NCI-H2171 treated with DMSO at 0.1 percent for 48 hours (cell line): ENCODE measurements at regions not wholly inside any gene's neighbourhood (a gene's known extent, or its start where the extent isn't known, plus 50 kb on each side); places are given as distances from the start of the nearest gene placed in this dataset.
A peak's percentile ranks its signal among the peaks of the same experiment; 100 is the strongest.

Source experiments
- DNase-seq: peaks from one replicate; lab custom pipeline; 2025; lab: John Stamatoyannopoulos, UW

DNA sequence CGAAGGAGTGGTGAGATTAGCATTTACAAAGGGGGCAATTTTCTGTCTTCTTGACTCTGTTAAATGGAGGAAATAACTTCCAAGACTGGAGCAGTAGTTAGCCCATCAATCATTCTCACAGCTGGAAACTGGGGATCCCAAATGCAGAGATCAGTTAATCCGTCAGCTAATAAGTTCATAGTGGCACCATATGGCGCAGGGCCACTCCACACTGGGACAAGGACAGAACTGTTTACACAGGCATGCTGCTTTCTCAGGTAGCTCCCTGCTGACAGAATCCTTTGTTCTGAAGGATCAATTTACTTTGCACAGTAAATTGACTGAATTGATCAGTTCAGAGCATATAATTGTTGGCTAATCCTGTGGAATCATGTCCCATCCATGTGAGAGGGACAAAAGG, 395.7 kb downstream of the TMEM161B start:
- DNase-seq = peak; percentile 76

DNA sequence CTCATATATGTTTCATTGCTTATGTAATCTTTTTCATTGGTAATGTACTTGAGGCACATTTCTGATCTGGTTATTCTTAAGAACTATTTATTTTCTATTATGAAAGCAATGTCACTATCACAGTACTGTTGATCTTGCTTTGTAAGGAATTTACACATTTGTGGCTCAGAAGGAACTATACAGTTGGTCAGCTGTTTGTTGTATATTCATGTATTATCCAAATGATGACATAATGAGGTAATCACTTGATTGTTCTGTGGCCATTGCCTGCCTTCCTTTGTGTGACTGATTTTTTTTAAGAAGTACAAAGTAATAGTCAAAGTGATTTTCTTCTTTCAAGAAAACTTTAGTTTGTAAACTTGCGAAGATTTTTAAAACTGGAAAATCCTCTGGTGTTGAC, 399.9 kb downstream of the TMEM161B start:
- no peak for DNase-seq

DNA sequence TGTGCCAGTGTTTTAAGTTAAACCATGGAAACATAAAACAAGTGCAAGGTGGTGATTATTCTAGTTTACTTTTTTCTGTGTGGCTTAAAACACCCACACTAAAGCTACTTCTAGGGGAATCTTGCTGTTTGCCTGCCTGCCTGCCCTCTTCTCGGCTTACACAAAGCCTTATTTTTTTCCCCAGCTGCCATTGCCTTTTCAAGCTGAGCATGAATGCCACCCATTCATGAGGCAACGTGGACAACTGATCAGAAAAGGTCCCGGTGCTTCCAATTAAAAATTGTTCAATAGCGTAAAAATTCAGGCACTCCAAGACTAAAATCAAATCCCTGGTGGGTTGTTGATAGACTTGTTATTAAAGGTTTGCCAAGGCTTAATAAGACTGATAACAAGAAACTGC, 401.4 kb downstream of the TMEM161B start:
- DNase-seq = no peak

DNA sequence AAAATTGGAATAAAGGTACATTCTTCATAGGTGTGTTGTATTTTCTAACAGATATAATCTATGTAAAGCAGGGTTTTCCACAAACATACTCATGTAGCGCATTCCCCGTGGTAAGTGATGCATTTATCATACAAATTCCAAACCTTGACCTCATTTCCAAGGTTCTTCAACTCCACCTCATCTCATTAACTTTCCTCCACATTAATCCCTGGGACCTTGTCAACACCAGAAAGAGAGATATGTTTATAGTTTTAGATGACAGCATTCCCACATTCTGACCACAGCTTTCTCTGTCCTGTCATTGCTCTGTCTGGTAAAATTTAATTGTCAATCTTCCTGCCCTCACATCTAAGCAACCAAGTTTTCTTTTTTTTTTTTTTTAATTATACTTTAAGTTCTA, 415.1 kb downstream of the TMEM161B start:
- DNase-seq = no peak

DNA sequence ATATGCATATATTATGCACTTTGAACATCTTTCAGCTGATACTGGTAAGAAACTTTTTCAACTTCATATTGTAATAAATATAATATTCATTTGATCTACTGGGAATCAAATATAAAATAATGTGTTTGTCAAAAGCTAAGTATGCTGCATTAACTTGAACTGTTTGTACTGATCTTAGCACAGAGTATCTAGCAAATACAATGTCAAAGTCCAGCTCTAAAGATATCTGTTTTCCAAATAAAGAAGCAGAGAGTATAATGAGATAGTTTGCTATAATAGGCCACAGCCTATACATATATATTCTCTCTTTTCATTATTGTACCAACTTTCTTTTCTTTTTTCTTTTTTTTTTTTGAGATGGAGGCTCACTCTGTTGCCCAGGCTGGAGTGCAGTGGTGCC, 417.0 kb downstream of the TMEM161B start:
- no peak for DNase-seq

DNA sequence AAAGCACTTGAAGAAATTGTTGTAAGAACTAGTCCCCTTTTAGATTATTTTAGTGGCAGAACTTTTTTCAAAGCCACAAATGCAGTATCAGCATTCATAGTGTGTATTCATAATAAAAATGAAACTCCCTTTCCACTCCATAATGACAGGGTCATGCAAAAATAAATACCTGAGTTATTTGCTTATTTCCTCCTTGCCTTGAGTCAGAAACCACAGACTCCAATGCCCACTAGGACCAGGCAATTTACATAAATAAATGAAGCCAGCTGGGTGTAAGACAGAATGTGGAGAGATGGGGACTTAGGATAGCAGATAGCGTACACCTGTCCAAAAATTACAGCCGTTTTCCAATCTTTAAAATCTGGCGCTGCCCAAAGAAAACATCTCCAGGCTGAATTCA, 417.8 kb downstream of the TMEM161B start:
- DNase-seq = no peak

DNA sequence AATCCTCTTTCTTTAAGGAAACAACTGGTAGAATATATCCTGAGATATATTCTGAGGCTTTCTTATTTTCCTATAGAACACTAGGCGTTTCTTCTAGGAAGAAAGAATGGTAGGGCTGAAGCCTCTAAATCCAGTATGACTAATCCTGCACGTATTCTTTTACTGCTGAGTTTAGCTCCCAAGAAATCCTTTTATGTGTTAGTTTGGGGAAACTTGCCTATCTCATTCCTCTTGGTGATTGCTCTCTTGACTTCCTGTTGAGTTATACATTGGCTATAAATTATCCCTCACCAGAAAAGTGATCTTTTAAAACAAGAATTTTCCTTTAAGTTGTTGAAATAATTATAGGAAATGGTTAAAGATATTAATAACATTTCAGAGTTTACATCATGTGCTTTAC, 422.9 kb downstream of the TMEM161B start:
- no peak for DNase-seq

DNA sequence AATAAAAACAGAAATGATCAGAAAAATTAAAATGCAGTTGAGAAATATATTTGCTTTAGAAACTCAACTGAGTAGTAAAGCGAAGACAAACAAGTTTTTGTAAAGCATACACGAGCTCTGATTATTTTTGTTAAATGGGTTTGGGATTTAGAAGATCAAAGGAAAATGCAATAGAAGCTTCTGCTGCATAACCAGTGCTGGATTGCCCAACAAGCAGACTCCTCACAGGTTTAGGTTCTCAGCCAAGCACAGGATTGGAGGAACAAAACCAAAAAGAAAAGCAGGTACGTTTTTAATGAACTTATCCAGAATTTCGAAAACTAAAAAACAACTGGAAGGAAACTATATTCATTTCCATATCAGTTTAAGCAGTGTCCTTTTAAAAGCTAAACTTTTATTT, 423.8 kb downstream of the TMEM161B start:
- no peak for DNase-seq

DNA sequence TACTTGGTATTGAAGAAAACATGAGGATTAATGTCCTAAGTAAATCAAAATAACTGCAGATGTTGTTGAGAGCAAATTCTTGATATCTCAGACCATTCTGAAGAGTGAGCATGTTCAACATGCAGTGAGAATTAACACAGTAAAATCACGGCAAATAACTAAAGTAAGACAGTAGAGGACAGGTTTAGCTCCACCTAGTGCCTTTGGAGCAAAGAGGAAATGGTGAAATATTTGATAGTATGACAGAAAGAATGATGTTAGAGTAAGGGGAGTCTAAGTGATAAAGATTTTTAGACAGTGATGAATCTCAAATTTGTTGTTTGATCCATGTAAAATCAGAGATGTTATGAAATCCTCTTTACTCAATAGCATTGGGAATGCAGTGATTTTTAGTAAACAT, 424.2 kb downstream of the TMEM161B start:
- DNase-seq = no peak

DNA sequence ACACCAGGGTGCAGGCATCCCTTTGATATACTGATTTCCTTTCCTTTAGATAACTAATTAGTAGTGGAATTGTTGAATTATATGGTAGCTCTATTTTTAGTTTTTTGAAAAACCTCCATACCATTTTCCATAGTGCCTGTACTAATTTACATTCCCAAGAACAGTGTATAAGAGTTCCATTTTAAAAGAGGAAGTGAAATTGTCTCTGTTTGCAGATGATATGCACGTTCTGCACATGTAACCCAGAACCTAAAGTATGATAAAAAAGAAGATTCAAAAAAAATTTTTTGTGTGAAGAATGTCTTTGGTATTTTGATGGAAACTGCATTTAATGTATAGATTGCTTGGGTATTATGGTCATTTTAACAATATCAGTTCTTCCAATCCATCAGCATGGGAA, 424.0 kb upstream of the CCNH start:
- no peak for DNase-seq

DNA sequence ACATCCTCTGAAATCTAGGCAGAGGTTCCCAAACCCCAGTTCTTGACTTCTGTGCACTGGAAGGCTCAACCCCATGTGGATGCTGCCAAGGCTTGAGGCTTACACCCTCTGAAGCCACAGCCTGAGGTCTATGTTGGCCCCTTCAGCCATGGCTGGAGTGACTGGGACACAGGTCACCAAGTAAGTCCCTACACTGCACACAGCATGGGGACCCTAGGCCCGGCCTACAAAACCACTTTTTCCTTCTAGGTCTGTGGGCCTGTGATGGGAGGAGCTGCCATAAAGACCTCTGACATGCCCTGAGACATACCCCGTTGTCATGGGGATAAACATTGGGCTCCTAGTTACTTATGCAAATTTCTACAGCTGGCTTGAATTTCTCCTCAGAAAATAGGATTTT, 418.8 kb upstream of the CCNH start:
- no peak for DNase-seq

DNA sequence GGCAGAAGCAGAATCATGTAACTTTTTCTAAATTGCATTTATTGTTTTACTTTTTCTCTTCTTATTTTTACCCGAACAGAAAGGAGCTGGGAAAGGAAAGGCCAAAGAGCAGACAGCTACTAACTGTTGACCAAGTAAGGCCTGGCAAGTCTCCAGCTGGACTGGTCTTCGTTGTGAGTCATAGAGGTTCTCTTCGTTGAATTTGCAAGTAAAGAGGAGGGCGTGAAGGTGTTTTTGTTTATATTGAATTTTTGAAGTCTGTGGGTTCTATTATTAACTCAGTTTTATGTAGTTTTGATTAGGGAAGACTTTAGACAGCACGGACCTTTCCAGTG, 416.5 kb upstream of the CCNH start:
- no peak for DNase-seq

DNA sequence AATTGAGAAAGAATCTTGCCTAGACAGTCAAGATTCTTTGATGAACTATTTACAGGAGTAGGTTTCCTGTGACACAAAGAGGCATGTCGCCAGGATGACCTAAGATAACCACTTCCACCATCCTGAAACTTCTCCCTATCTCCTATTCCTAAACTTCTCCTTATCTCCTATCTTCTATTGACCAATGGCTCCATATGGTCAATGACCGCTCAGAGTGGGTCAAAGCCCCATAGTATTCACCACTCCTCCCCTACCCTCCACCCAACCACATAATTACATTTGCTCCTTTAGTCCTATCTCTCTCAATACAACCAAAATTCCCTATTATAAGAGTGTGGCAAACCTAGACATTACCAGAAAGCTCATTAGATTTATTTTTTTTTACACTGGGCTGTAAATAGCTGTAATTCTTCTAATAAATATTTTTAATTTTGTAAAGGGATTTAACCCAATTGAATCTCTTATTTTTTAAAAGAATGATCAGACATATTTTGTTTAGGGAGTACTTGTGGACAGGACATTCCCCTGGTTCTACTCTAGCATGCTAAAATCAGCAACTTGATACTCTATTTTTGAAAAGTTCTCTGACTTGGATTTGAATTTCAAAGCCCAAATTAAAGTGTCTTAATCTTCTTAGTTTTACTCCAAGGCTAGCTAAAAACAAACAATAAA, 416.0 kb upstream of the CCNH start:
- DNase-seq = no peak

DNA sequence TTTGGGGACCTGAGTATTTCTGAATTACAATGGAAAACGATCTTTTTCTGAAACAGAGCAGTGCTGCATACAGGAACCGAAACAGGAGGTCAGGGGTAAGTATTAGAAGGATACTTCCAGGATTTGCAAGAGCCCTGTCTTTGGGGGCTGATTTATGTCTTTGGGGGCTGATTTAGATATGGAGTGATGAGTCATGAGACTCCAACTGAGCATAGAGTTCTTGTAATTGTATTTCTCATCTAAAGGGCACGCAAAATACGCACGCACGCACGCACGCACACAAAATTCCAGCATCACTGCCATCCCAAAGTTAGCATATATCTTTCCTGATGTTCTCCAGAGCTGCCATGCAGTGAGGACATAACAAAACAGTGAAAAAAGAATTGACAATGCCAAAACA, 414.8 kb upstream of the CCNH start:
- DNase-seq = no peak

DNA sequence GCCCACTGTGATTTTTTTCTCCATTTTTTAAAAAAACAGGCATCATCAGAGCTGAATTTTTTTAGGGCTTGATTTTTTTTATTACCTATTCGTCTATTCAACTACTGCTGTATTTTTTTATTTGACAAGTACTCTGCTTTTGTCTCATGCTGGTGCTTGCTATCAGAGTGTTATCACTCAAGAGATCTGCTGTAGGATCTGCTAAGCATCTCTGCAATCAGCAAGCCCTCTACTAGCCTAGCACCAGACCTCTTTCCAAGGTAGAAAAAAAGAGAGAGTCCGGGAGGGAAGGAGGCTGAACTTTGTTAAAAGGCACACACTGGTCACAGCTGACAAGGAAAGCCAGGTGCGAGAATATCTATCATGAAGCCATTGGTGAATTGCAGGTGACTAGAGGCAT, 413.8 kb upstream of the CCNH start:
- no peak for DNase-seq

DNA sequence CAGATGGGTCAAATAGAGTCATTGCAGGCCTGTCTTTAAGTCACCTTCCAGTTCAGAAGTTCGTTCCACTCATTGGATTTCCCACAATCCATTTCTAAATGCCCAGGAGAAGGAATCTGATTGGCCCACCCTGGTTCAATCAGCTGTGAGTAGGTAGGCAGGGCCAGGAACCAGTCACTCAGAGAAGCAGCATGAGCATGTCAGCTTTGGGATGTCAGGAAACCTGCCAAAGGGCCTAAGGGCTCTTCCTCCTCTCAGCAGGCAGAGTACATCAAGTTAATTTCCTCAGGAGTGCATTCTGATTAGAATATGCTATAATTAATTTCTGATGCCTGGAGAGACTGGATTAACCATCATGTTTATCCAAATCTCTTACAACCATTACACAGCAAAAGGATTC, 412.9 kb upstream of the CCNH start:
- no peak for DNase-seq

DNA sequence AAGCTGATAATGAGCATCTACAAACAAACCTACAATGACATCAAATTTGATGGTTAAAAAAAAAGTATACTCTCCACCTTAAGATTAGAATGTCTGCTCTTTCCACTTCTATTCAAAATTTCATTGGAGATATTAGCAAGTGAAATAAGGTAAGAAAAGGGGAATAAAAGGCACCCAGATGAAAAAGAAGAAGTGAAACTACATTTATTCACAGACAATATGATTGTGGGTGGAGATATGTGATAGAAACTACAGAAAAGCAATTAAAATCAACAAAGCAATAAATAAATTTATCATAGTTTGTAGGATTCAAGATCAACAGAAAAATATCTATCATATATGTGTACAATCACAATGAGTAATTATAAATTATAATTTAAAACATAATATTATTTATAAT, 395.1 kb upstream of the CCNH start:
- no peak for DNase-seq

DNA sequence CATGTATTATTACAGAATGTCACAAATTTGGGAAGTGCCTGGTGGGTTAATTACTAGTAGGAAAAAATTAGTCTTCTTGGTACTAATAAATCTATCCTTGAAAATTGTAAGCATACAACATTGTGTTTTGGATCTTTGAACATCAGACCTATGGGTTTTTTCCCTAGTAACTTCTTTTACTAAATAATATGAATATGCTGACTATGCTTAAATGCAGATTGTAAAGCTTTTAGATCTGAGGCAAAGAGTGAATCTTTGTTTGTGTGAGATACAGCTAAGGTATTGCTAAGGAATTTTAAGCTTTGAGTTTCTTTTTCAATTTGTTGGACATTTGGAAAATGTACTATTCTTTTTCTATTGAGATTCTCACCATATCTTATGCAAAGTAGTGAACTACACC, 390.6 kb upstream of the CCNH start:
- DNase-seq = no peak

DNA sequence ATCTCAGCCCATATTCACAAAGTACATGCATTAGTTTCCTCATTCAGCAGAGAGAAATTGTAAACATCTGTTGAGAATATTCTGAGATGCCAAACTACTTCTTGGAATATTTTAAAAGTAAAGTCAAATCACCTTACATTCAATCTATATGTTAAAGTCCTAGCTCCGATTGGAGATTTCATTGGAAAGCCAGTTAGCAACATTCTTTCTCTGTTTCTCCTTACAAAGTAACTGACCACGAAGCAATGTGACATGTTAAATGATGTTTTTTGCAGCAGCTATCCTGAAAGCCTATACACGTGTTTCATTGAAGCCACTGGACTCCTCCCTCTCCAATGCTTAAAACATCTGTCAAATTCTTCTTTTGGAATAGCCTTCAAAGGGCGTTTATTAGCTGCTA, 379.1 kb upstream of the CCNH start:
- DNase-seq = no peak

DNA sequence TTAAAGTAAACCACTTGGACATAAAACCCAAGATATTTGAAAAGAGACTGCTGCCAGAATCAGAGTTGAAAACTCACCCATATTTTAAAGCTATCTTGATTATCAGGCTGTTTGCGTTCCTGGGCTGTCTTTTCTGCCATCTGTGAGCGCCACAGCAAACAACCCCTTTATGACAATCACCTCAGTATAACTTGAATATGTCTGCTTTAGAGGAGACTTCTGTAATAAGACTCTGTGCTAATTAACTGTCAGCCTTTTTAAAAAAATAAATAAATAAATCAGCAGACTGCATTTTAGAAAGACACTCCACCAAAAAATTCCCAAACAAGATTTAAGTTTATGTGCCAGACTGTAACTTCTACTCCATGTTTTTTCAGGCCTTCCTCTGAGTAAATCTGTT, 375.7 kb upstream of the CCNH start:
- DNase-seq = no peak

DNA sequence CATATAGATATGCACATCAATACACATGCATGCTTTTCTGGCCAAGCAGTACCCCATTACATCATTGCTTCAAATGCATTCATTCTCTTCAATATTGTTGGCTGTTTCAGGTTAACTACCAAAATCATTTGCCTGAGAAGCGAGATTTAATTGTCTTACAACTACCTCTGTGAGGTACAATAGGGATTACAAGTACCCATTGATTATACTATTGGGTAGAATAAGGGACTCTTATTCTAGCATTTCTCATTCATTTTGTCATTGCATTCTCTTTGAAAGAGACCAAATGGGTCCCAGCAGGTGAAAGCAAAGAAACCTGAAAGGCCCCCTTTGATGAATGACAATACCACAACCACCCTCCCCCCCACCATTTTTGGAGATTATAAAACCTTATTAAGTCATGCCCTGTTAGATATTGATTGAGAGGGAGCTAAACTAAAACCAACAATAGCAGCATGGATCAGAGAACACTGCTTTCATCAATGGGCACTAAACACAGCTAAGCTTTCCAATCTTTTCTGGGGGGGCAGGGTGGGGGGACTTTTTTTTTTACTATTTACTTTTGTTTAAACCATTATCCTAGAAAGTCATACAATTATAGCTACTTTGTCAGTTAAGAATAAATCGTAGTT, 375.0 kb upstream of the CCNH start:
- no peak for DNase-seq

DNA sequence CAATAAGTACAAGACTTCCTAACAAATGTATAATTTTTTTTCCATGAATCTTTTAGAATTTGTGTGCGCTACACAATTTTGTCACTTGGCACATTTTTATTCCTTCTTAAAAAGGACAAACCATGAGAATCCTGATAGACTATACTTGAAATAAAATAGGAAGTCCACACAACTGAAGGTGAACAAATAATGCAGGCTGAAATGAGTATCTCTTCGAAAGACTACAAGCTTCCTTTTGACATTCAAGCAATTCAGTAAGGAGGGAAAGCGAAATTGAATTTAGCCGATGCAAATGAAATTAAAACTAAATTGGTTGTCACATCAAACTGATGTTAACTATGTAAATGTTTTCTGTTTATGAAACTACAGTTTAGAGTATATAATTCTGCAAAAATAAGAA, 374.4 kb upstream of the CCNH start:
- DNase-seq = no peak

DNA sequence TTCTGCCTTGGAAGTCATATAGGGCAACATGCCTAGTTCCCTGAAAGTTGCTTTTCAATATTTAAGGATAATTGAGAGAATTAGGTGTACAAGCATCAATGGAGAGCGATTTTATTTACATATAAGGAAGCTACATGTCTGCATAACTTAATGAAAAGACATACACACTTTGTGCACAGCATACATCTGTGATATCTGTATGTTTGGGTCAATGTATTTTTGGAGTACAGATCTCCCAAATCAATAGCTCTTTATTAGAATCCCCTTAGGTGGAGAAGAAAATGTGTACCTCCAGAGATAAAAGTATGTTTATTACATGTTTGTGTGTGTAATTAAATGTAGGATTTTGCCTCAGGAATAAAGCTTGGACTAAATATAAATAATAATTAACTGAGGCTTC, 373.7 kb upstream of the CCNH start:
- DNase-seq = no peak

DNA sequence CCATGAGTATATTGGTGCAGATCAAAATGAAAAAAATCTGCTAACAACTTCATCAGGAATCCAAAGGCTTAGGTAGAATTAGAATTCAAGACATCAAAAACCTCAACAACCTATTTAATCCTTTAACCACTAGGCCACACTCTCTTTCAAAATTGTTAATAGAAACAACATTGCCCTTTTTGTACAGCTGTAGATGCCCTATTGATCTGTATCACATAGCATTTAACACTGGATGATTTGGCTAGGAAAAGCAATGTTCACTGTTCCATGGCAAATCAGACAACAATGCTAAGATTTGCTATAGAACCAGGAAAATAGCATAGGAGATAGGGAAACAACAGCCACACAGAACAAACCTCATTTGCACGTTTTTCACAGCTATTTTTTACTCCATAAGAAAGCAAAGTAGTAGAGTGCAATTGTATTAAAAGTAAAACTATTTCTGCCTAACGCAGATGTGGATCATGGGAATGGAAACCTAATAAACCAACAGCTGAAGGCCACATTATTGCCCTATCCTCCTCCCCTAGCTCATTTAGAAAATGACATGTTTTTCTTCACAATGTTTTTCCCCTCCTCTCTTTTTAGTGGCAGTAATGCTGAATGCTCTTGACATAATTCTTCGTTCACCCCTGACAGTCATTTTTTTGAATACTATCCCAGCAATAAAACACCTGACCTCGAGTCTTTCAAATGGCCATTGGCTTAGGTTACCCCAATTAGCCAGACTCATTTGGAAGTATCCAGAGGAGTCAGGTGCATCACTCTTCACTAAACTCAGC, 373.0 kb upstream of the CCNH start:
- DNase-seq = no peak
